MM.1S (cell line): ENCODE measurements at regions not wholly inside any gene's neighbourhood (a gene's known extent, or its start where the extent isn't known, plus 50 kb on each side); places are given as distances from the start of the nearest gene placed in this dataset.

Experiments
- DNase-seq: peaks from one replicate; pipeline ENCODE4 v3.0.0-alpha.2; 2015
- H2AFZ ChIP-seq: fragments of 300-600 bp; sonication (generic); 2 replicates; pipeline ENCODE4 v1.6.0; 2016; ENCODE audit warnings: antibody characterized with exemption, low read length
- H3F3A ChIP-seq: fragments of 300-600 bp; sonication (generic); 2 replicates; pipeline ENCODE4 v1.6.1; 2016; ENCODE audit warnings: mild to moderate bottlenecking, antibody characterized with exemption, low read length, moderate library complexity, mixed read lengths; ENCODE audit not compliant: insufficient read depth
- H3K27ac ChIP-seq: fragments of 300-600 bp; sonication (generic); 2 replicates; pipeline ENCODE4 v1.5.1; 2016; ENCODE audit warnings: mild to moderate bottlenecking, low read length
- H3K27me3 ChIP-seq: fragments of 300-600 bp; sonication (generic); replicated peaks from 2 replicates; pipeline ENCODE4 v1.6.0; 2016; ENCODE audit warnings: low read length; ENCODE audit not compliant: insufficient read depth
- H3K36me3 ChIP-seq: fragments of 300-600 bp; sonication (generic); replicated peaks from 2 replicates; pipeline ENCODE4 v1.6.1; 2016; ENCODE audit warnings: mild to moderate bottlenecking, low read length, mixed read lengths; ENCODE audit not compliant: insufficient read depth
- H3K4me1 ChIP-seq: fragments of 300-600 bp; sonication (generic); 2 replicates; pipeline ENCODE4 v1.6.1; 2016; ENCODE audit warnings: low read length, mixed read lengths
- H3K4me2 ChIP-seq: fragments of 300-600 bp; sonication (generic); 2 replicates; pipeline ENCODE4 v1.6.0; 2016; ENCODE audit warnings: low read depth, low read length
- H3K4me3 ChIP-seq: fragments of 300-600 bp; sonication (generic); 2 replicates; pipeline ENCODE4 v1.5.1; 2016; ENCODE audit warnings: low read length, mixed read lengths
- H3K79me2 ChIP-seq: fragments of 300-600 bp; sonication (generic); 2 replicates; pipeline ENCODE4 v1.6.1; 2016; ENCODE audit warnings: mixed run types, low read length, mixed read lengths
- H3K9ac ChIP-seq: fragments of 300-600 bp; sonication (generic); 2 replicates; pipeline ENCODE4 v1.6.1; 2016; ENCODE audit warnings: low read length, mixed read lengths
- H3K9me2 ChIP-seq: fragments of 300-600 bp; sonication (generic); replicated peaks from 2 replicates; pipeline ENCODE4 v1.6.1; 2016; ENCODE audit warnings: mild to moderate bottlenecking, low read length, mixed read lengths; ENCODE audit not compliant: insufficient read depth
- H3K9me3 ChIP-seq: fragments of 300-600 bp; sonication (generic); replicated peaks from 2 replicates; pipeline ENCODE4 v1.6.1; 2016; ENCODE audit warnings: mild to moderate bottlenecking, low read length, mixed read lengths; ENCODE audit not compliant: insufficient read depth
- H4K20me1 ChIP-seq: fragments of 300-600 bp; sonication (generic); 2 replicates; pipeline ENCODE4 v1.6.1; 2016; ENCODE audit warnings: mild to moderate bottlenecking, low read length, moderate library complexity, mixed read lengths; ENCODE audit not compliant: insufficient read depth
- EZH2 ChIP-seq: fragments of 300-600 bp; sonication (generic); optimal IDR thresholded peaks from 2 replicates; pipeline ENCODE3; 2017; ENCODE audit warnings: low read depth, mild to moderate bottlenecking, antibody characterized with exemption, low read length, mixed read lengths
- EZH2phosphoT487 ChIP-seq: fragments of 300-600 bp; sonication (generic); IDR thresholded peaks from 2 replicates; pipeline ENCODE4 v1.6.1; 2018; ENCODE audit warnings: antibody characterized with exemption, low read length
- TF ChIP-seq, protein P1 (sequence below): fragments of 300-600 bp; sonication (generic); IDR thresholded peaks from 2 replicates; pipeline ENCODE4 v1.5.1; 2016; ENCODE audit warnings: antibody characterized with exemption, low read length, mixed read lengths

DNA sequence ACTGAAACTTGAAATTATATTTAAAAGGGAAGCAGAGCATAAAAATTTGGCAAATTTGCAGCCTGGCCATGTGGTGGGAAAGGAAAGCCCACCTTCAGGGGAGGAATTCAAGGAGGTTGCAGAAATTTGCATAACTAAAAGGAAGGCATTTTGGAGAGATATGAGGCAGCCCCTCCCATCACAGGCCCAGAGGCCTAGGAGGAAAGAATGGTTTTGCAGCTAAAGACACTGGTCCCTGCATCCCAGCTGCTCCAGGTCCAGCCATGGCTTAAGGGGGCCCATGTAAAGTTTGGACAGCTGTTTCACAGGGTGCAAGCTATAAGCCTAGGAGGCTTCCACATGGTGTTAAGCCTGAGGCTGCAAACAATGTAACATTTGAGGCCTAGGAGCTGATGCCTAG lies 212.5 kb downstream of the NNT start:
- Histone ChIP-seq H3K27ac (no peak overlapping the region), H3K36me3 (no peaks in the 10 kb centered on the region)
- DNase-seq: no peak

DNA sequence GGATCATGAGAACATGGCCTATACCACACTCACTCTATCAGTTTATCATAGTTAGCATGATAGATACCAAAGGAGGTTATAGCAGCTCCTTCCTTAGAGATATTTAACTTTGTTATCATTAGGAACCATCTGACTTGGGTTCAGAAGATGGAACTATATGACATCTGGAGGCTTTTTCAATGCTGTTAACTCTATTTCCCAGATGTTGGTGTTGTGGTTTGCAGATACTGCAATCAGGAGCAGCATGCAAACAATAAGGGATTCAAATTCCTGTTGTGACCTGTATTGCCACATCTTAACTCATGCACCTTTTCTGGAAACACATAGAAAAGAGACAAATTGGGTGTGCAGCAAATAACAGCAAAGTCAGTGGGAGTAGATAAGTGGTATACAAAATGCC lies 201.7 kb downstream of the NNT start:
- Histone ChIP-seq H2AFZ (no peak overlapping the region), H3K27ac (no peak overlapping the region), H3K4me3 (no peak overlapping the region), H3K4me1 (no peaks in the 10 kb centered on the region), H3K79me2 (no peaks in the 10 kb centered on the region), H3F3A (no peaks in the 10 kb centered on the region), H3K9me3 (no peaks in the 10 kb centered on the region), H3K4me2 (no peak overlapping the region), H4K20me1 (no peaks in the 10 kb centered on the region), H3K27me3 (no peaks in the 10 kb centered on the region), H3K36me3 (no peaks in the 10 kb centered on the region), H3K9me2 (no peaks in the 10 kb centered on the region; the same call in 1 of the 2 replicates), H3K9ac (no peak overlapping the region)
- no peak for DNase-seq
- no peak for TF ChIP-seq EZH2
- TF ChIP-seq EZH2phosphoT487: no peak
- TF ChIP-seq, protein P1, sequence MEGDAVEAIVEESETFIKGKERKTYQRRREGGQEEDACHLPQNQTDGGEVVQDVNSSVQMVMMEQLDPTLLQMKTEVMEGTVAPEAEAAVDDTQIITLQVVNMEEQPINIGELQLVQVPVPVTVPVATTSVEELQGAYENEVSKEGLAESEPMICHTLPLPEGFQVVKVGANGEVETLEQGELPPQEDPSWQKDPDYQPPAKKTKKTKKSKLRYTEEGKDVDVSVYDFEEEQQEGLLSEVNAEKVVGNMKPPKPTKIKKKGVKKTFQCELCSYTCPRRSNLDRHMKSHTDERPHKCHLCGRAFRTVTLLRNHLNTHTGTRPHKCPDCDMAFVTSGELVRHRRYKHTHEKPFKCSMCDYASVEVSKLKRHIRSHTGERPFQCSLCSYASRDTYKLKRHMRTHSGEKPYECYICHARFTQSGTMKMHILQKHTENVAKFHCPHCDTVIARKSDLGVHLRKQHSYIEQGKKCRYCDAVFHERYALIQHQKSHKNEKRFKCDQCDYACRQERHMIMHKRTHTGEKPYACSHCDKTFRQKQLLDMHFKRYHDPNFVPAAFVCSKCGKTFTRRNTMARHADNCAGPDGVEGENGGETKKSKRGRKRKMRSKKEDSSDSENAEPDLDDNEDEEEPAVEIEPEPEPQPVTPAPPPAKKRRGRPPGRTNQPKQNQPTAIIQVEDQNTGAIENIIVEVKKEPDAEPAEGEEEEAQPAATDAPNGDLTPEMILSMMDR: no peak

More for the DNA sequence above, 212.5 kb downstream of the NNT start:
- Histone ChIP-seq H3K27me3 (no peaks in the 10 kb centered on the region), H3K79me2 (no peaks in the 10 kb centered on the region), H3K9me2 (no peaks in the 10 kb centered on the region), H3K4me2 (no peak overlapping the region), H4K20me1 (no peaks in the 10 kb centered on the region), H3K4me1 (no peaks in the 10 kb centered on the region), H2AFZ (no peak overlapping the region), H3F3A (no peaks in the 10 kb centered on the region), H3K9ac (no peak overlapping the region), H3K4me3 (no peak overlapping the region), H3K9me3 (no peaks in the 10 kb centered on the region)
- no peak for TF ChIP-seq EZH2
- TF ChIP-seq, protein P1: no peak

DNA sequence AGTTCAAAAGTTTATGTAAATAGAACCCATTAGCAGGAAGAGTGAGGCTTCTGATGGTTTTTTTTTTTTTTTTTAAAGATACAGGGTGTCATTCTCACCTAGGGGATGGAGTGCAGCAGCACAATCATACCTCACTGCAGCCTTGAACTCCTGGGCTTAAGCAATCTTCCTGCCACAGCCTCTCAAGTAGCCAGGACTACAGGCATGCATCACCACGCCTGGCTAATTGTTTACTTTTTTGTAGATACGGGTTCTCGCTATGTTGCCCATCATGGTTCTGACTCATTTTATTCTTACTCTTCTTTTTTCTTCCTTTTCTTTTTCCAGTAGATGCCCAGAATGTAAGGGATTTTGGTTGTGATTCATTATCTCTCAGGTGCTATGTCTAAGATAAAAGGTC lies 201.1 kb downstream of the NNT start:
- H3K4me3 ChIP-seq: no peak overlapping the region
- no peaks in the 10 kb centered on the region for H4K20me1 ChIP-seq
- no peak overlapping the region for H3K27ac ChIP-seq
- no peaks in the 10 kb centered on the region; the same call in 1 of the 2 replicates for H3K9me2 ChIP-seq
- H3K9me3 ChIP-seq: no peaks in the 10 kb centered on the region
- H3K4me1 ChIP-seq: no peaks in the 10 kb centered on the region
- no peak overlapping the region for H3K9ac ChIP-seq
- DNase-seq: no peak
- TF ChIP-seq EZH2 (no peak), EZH2phosphoT487 (no peak)
- TF ChIP-seq, protein P1: no peak
- no peaks in the 10 kb centered on the region for H3K27me3 ChIP-seq
- no peaks in the 10 kb centered on the region for H3K36me3 ChIP-seq
- H3K4me2 ChIP-seq: no peak overlapping the region
- H2AFZ ChIP-seq: no peak overlapping the region
- H3K79me2 ChIP-seq: no peaks in the 10 kb centered on the region
- H3F3A ChIP-seq: no peaks in the 10 kb centered on the region
